GM12878 (cell line): ENCODE measurements at regions not wholly inside any gene's neighbourhood (a gene's known extent, or its start where the extent isn't known, plus 50 kb on each side); places are given as distances from the start of the nearest gene placed in this dataset.
"Not testable (repeated sequence)": the region's sequence is repeated elsewhere in the genome, so short reads cannot be mapped to it uniquely, and the experiment has no call there.

Experiments used
- ATAC-seq: fragments of 200-7000 bp; cut with Tn5 transposase; 3 replicates; pipeline ENCODE4 v1.9.1; 2020; ENCODE audit warnings: mild to moderate bottlenecking, moderate library complexity
- BruUV-seq: library from RNA; stranded (reverse); fragments of 400-500 nt; replicated peaks from 2 replicates; lab custom pipeline; 2021; lab: Mats Ljungman, UMichigan
- CTCF ChIA-PET: fragments of 300-600 bp; sonication (Branson Sonifier 250); formaldehyde crosslinking; extraction: SDS; loops from one replicate; lab custom pipeline; 2021; ENCODE audit warnings: inconsistent platforms; lab: Yijun Ruan, JAX
- POLR2A ChIA-PET: fragments of 350-600 bp; formaldehyde crosslinking; extraction: SDS; loops from one replicate; lab custom pipeline; 2021; ENCODE audit warnings: inconsistent platforms; lab: Charles Lee
- RAD21 ChIA-PET: fragments of 300-600 bp; sonication (Branson Sonifier 250); formaldehyde crosslinking; loops from one replicate; lab custom pipeline; 2023; ENCODE audit warnings: antibody characterized with exemption; ENCODE audit not compliant: unreplicated experiment; lab: Charles Lee
- SMC1A ChIA-PET: fragments of 300-600 bp; sonication (Branson Sonifier 250); formaldehyde crosslinking; loops from one replicate; lab custom pipeline; 2023; ENCODE audit not compliant: unreplicated experiment, uncharacterized antibody; lab: Charles Lee
- DNase-seq: peaks from one replicate; pipeline ENCODE4 v3.0.0-alpha.2; 2011; ENCODE audit warnings: low read depth, low spot score
- FAIRE-seq: peaks from 3 replicates; lab custom pipeline; 2011; peaks lifted over from hg19 to GRCh38; lab: Jason Lieb, UNC
- H2AFZ ChIP-seq: 2 replicates; pipeline ENCODE4 v1.6.0; 2011; ENCODE audit warnings: low read depth, low read length, control low read depth; ENCODE audit not compliant: control insufficient read depth
- H3K27ac ChIP-seq: 2 replicates; pipeline ENCODE4 v1.5.1; 2011; ENCODE audit warnings: control low read depth; ENCODE audit not compliant: control insufficient read depth, insufficient read depth
- H3K27me3 ChIP-seq, 2 experiments: replicated peaks in 1 of 2; 2 replicates each; pipeline versions ENCODE4 v1.6.0 to v1.6.1; 2011; ENCODE audit warnings: low read length in 1 of 2; ENCODE audit not compliant: control insufficient read depth in 2 of 2, insufficient read depth in 2 of 2
- H3K36me3 ChIP-seq, 2 experiments: 2 replicates each; pipeline ENCODE4 v1.5.1; 2011; ENCODE audit warnings: low read length in 1 of 2; ENCODE audit not compliant: control insufficient read depth in 2 of 2, insufficient read depth in 2 of 2
- H3K4me1 ChIP-seq: 2 replicates; pipeline ENCODE4 v1.6.1; 2011; ENCODE audit warnings: mild to moderate bottlenecking, low read length, moderate library complexity, mixed read lengths; ENCODE audit not compliant: control insufficient read depth, insufficient read depth
- H3K4me2 ChIP-seq: 2 replicates; pipeline ENCODE4 v1.6.0; 2011; ENCODE audit warnings: control low read depth; ENCODE audit not compliant: control insufficient read depth, insufficient read depth
- H3K4me3 ChIP-seq: fragments of 200-600 bp; sonication (generic); 2 replicates; pipeline ENCODE4 v1.5.1; 2016
- H3K79me2 ChIP-seq: 2 replicates; pipeline ENCODE4 v1.6.0; 2011; ENCODE audit warnings: low read length; ENCODE audit not compliant: control insufficient read depth, insufficient read depth
- H3K9ac ChIP-seq: 2 replicates; pipeline ENCODE4 v1.8.0; 2011; ENCODE audit warnings: low read length, control low read depth, mixed read lengths; ENCODE audit not compliant: control insufficient read depth, insufficient read depth
- H3K9me3 ChIP-seq: replicated peaks from 3 replicates; pipeline ENCODE4 v1.5.1; 2011; ENCODE audit warnings: mild to moderate bottlenecking, low read length; ENCODE audit not compliant: control insufficient read depth, insufficient read depth
- H4K20me1 ChIP-seq: 2 replicates; pipeline ENCODE4 v1.6.0; 2011; ENCODE audit not compliant: control insufficient read depth, insufficient read depth
- CTCF ChIP-seq, 3 experiments: IDR thresholded peaks in 2 of 3; conservative IDR thresholded peaks in 1 of 3; 2 replicates each; pipeline ENCODE4 v1.5.1; 2011; ENCODE audit warnings: low read depth in 3 of 3, low read length in 3 of 3, mild to moderate bottlenecking in 3 of 3, control low read depth in 2 of 3, moderate library complexity in 2 of 3, inconsistent platforms in 1 of 3, mixed read lengths in 1 of 3; ENCODE audit not compliant: control insufficient read depth in 2 of 3, insufficient read depth in 1 of 3; ENCODE audit errors: extremely low read depth in 1 of 3
- WGBS: methylation state at CpG from one replicate; pipeline ENCODE4 v1.1.6; 2016; ENCODE audit warnings: low lambda C conversion rate; ENCODE audit not compliant: insufficient replicate concordance, insufficient coverage; ENCODE audit errors: missing lambda C conversion rate; 5-methylcytosine and 5-hydroxymethylcytosine counted together
- in situ Hi-C: fragments of 300-500 bp; cut with MboI; formaldehyde crosslinking; loops from 9 replicates; pipeline ENCODE4 v1.14.3; 2018; ENCODE audit warnings: mixed read lengths
- intact Hi-C: fragments of 100-400 bp; cut with micrococcal nuclease; formaldehyde crosslinking; loops from one replicate; pipeline ENCODE4 v1.14.2; 2022; ENCODE audit not compliant: unreplicated experiment

GRCh38 chrX:89756466-89756865 lies 165.2 kb upstream of the TGIF2LX start:
- POLR2A ChIA-PET, H3K9ac ChIP-seq, H3K36me3 ChIP-seq, CTCF ChIA-PET, DNase-seq, H3K9me3 ChIP-seq, H3K4me1 ChIP-seq, H3K4me3 ChIP-seq, H2AFZ ChIP-seq, H3K4me2 ChIP-seq, BruUV-seq, H3K27ac ChIP-seq, H3K79me2 ChIP-seq, SMC1A ChIA-PET, ATAC-seq, FAIRE-seq, RAD21 ChIA-PET, H4K20me1 ChIP-seq, H3K27me3 ChIP-seq, intact Hi-C loops, in situ Hi-C loops: not testable (repeated sequence)
- 29% methylated on average over 4 of the region's 4 CpGs for WGBS

GRCh38 chrX:89757767-89758166 lies 163.9 kb upstream of the TGIF2LX start:
- H3K4me2 ChIP-seq, POLR2A ChIA-PET, H3K79me2 ChIP-seq, in situ Hi-C loops, BruUV-seq, CTCF ChIA-PET, H2AFZ ChIP-seq, H3K36me3 ChIP-seq, RAD21 ChIA-PET, H3K4me3 ChIP-seq, H4K20me1 ChIP-seq, H3K9ac ChIP-seq, H3K4me1 ChIP-seq, intact Hi-C loops, H3K9me3 ChIP-seq, H3K27me3 ChIP-seq, H3K27ac ChIP-seq, SMC1A ChIA-PET, DNase-seq: not testable (repeated sequence)
- FAIRE-seq = peak; percentile 74
- peak in 2 of 3 experiments; percentile 37 to 41; a peak in 3 of 6 replicates for TF ChIP-seq CTCF (IDR thresholded peaks at IDR 0.05 in 2 of 3, conservative IDR thresholded peaks at IDR 0.05 in 1 of 3; ENCODE audit: control insufficient read depth in 2 of 3, extremely low read depth in 1 of 3, insufficient read depth in 1 of 3, low read depth in 3 of 3, low read length in 3 of 3)
- 0% methylated on average over 1 of the region's 1 CpG for WGBS
- ATAC-seq = peak; percentile 52; the same call in 2 of the 3 replicates
